SK-N-SH (cell line): ENCODE measurements at regions not wholly inside any gene's neighbourhood (a gene's known extent, or its start where the extent isn't known, plus 50 kb on each side); places are given as distances from the start of the nearest gene placed in this dataset.

Source experiments
- CHD2 ChIP-seq: fragments of 150-350 bp; IDR thresholded peaks from 2 replicates; pipeline ENCODE4 v1.6.1; 2018; ENCODE audit warnings: low read length; ENCODE audit not compliant: partially characterized antibody
- EP300 ChIP-seq, 2 experiments: IDR thresholded peaks; 2 replicates each; pipeline versions ENCODE4 v1.4.0 to v1.6.1; 2012; ENCODE audit warnings: borderline replicate concordance in 1 of 2, low read depth in 1 of 2, low read length in 1 of 2
- GATA2 ChIP-seq: sonication (generic); formaldehyde crosslinking; IDR thresholded peaks from 2 replicates; pipeline ENCODE4 v1.5.0; 2020; ENCODE audit warnings: mild to moderate bottlenecking, missing genetic modification reagents
- POLR2AphosphoS5 ChIP-seq: IDR thresholded peaks from 2 replicates; pipeline ENCODE4 v1.6.1; 2012; ENCODE audit warnings: low read depth, low read length
- TAF1 ChIP-seq: IDR thresholded peaks from 2 replicates; pipeline ENCODE4 v1.6.1; 2012; ENCODE audit warnings: low read depth, mild to moderate bottlenecking, low read length, moderate library complexity, borderline replicate concordance
- YY1 ChIP-seq: IDR thresholded peaks from 2 replicates; pipeline ENCODE4 v1.4.0; 2012; ENCODE audit warnings: low read depth, mild to moderate bottlenecking
- TF ChIP-seq, protein P1 (sequence below): fragments of 200-600 bp; sonication (generic); IDR thresholded peaks from 2 replicates; pipeline ENCODE4 v1.6.1; 2017; ENCODE audit warnings: antibody characterized with exemption, mild to moderate bottlenecking, moderate library complexity
- TF ChIP-seq, protein P2 (sequence below): fragments of 150-350 bp; IDR thresholded peaks from 2 replicates; pipeline ENCODE4 v1.6.1; 2017; ENCODE audit warnings: antibody characterized with exemption, low read length, low read depth, borderline replicate concordance

DNA sequence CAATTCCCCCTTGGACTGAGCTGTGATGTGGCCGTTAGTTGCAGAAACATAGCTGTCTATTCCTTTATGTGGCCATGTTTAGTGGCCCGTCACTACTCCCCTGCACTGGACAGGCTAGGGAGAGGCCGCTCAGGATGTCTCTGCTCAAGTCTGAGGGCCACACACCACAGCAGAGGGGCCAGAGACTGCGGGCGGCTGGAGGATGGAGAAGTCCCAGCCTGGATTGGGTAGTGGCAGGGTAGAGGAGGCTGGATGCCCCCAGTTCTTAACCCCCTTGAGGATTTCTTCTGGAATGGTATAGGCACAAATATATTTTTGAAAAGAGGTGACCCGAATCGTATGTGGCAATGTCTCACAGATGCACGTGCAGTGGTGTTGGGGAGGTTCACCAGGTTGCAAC is 116.4 kb upstream of the B3GAT1 start:
- no peak for TF ChIP-seq POLR2AphosphoS5
- TF ChIP-seq, protein P1, sequence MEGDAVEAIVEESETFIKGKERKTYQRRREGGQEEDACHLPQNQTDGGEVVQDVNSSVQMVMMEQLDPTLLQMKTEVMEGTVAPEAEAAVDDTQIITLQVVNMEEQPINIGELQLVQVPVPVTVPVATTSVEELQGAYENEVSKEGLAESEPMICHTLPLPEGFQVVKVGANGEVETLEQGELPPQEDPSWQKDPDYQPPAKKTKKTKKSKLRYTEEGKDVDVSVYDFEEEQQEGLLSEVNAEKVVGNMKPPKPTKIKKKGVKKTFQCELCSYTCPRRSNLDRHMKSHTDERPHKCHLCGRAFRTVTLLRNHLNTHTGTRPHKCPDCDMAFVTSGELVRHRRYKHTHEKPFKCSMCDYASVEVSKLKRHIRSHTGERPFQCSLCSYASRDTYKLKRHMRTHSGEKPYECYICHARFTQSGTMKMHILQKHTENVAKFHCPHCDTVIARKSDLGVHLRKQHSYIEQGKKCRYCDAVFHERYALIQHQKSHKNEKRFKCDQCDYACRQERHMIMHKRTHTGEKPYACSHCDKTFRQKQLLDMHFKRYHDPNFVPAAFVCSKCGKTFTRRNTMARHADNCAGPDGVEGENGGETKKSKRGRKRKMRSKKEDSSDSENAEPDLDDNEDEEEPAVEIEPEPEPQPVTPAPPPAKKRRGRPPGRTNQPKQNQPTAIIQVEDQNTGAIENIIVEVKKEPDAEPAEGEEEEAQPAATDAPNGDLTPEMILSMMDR, result no peak
- no peak for TF ChIP-seq TAF1
- TF ChIP-seq, protein P2, sequence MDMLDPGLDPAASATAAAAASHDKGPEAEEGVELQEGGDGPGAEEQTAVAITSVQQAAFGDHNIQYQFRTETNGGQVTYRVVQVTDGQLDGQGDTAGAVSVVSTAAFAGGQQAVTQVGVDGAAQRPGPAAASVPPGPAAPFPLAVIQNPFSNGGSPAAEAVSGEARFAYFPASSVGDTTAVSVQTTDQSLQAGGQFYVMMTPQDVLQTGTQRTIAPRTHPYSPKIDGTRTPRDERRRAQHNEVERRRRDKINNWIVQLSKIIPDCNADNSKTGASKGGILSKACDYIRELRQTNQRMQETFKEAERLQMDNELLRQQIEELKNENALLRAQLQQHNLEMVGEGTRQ, result no peak
- TF ChIP-seq GATA2 (CRISPR knock-in tag), result no peak
- no peak for TF ChIP-seq CHD2
- TF ChIP-seq EP300 (IDR thresholded peaks at IDR 0.05; ENCODE audit: borderline replicate concordance in 1 of 2, low read depth in 1 of 2, low read length in 1 of 2), result no peak
- no peak for TF ChIP-seq YY1
